HepG2 (cell line): ENCODE measurements at regions not wholly inside any gene's neighbourhood (a gene's known extent, or its start where the extent isn't known, plus 50 kb on each side); places are given as distances from the start of the nearest gene placed in this dataset.

Source experiments
- ATAC-seq: fragments of 200-7000 bp; cut with Tn5 transposase; 3 replicates; pipeline ENCODE4 v1.9.1; 2020; ENCODE audit warnings: mild to moderate bottlenecking, moderate library complexity
- BruUV-seq: library from RNA; stranded (reverse); fragments of 400-500 nt; replicated peaks from 2 replicates; lab custom pipeline; 2021; lab: Mats Ljungman, UMichigan
- CTCF ChIA-PET: fragments of 300-600 bp; formaldehyde crosslinking; extraction: SDS; loops from one replicate; lab custom pipeline; 2021; ENCODE audit warnings: low total read pairs, inconsistent platforms, low intra/inter-chr PET ratio; lab: Yijun Ruan, JAX
- POLR2A ChIA-PET: fragments of 350-600 bp; sonication (Branson Sonifier 250); formaldehyde crosslinking; loops from one replicate; lab custom pipeline; 2020; ENCODE audit warnings: antibody characterized with exemption, inconsistent platforms; lab: Yijun Ruan, JAX
- DNase-seq: peaks from one replicate; pipeline ENCODE4 v3.0.0-alpha.2; 2015; ENCODE audit warnings: low spot score
- FAIRE-seq: peaks from 3 replicates; lab custom pipeline; 2011; peaks lifted over from hg19 to GRCh38; lab: Jason Lieb, UNC
- H2AFZ ChIP-seq: one replicate; pipeline ENCODE4 v1.6.1; 2011; ENCODE audit warnings: low read length, inconsistent platforms
- H3K27ac ChIP-seq: fragments of 300-600 bp; 3 replicates; pipeline ENCODE4 v1.8.0; 2011; ENCODE audit warnings: mixed run types, mild to moderate bottlenecking, mixed read lengths, low read length, inconsistent platforms; ENCODE audit not compliant: insufficient read depth; ENCODE audit errors: extremely low read length
- H3K27me3 ChIP-seq, 2 experiments: fragments of 200-600 bp in 1 of 2; 2 replicates in 1 of 2; 3 replicates in 1 of 2; pipeline versions ENCODE4 v1.6.0 to v1.8.0; 2011; ENCODE audit warnings: low read length in 2 of 2, mild to moderate bottlenecking in 2 of 2, moderate library complexity in 2 of 2, inconsistent platforms in 1 of 2; ENCODE audit not compliant: insufficient read depth in 2 of 2, control insufficient read depth in 1 of 2
- H3K36me3 ChIP-seq, 2 experiments: fragments of 200-600 bp in 1 of 2; replicated peaks in 1 of 2; 2 replicates in 1 of 2; 3 replicates in 1 of 2; pipeline versions ENCODE4 v1.5.1 to v1.8.0; 2011; ENCODE audit warnings: low read length in 2 of 2, inconsistent platforms in 1 of 2; ENCODE audit not compliant: insufficient read depth in 2 of 2, control insufficient read depth in 1 of 2
- H3K4me1 ChIP-seq: 2 replicates; pipeline ENCODE4 v1.5.1; 2012; ENCODE audit warnings: low read length, inconsistent platforms; ENCODE audit not compliant: insufficient read depth
- H3K4me2 ChIP-seq: 2 replicates; pipeline ENCODE4 v1.6.0; 2011; ENCODE audit warnings: low read depth, low read length, inconsistent platforms
- H3K4me3 ChIP-seq, 3 experiments: fragments of 200-600 bp in 1 of 3; sonication (generic), shearing (Covaris generic) in 1 of 3; replicated peaks in 1 of 3; 2 replicates each; pipeline ENCODE4 v1.5.1; 2011 to 2016; ENCODE audit warnings: low read length in 3 of 3, inconsistent platforms in 2 of 3, low read depth in 2 of 3, mild to moderate bottlenecking in 2 of 3, control low read depth in 1 of 3, mixed read lengths in 1 of 3; ENCODE audit not compliant: insufficient read depth in 1 of 3
- H3K79me2 ChIP-seq: one replicate; pipeline ENCODE4 v1.6.1; 2011; ENCODE audit warnings: low read length, inconsistent platforms; ENCODE audit not compliant: insufficient read depth
- H3K9ac ChIP-seq: 2 replicates; pipeline ENCODE4 v1.6.0; 2011; ENCODE audit warnings: mild to moderate bottlenecking, low read depth, low read length, inconsistent platforms; ENCODE audit not compliant: insufficient read depth
- H3K9me3 ChIP-seq: 2 replicates; pipeline ENCODE4 v1.5.1; 2012; ENCODE audit warnings: mild to moderate bottlenecking, low read length
- H4K20me1 ChIP-seq: 2 replicates; pipeline ENCODE4 v1.6.0; 2011; ENCODE audit warnings: inconsistent platforms, mild to moderate bottlenecking, low read length, moderate library complexity; ENCODE audit not compliant: insufficient read depth
- GATAD1 ChIP-seq: IDR thresholded peaks from 2 replicates; pipeline ENCODE4 v1.6.1; 2016; ENCODE audit warnings: missing genetic modification reagents, missing compliant biosample characterization
- HNF4A ChIP-seq: sonication (generic); formaldehyde crosslinking; IDR thresholded peaks from 2 replicates; pipeline ENCODE4 v1.4.0; 2020; ENCODE audit warnings: missing genetic modification reagents
- MBNL3 ChIP-seq: fragments of 250-450 bp; sonication (Bioruptor Pico); conservative IDR thresholded peaks from 2 replicates; pipeline ENCODE4 v1.8.0; 2022; ENCODE audit warnings: mild to moderate bottlenecking, inconsistent platforms
- MEIS1 ChIP-seq: sonication (generic); formaldehyde crosslinking; IDR thresholded peaks from 2 replicates; pipeline ENCODE4 v1.9.0; 2021; ENCODE audit warnings: mild to moderate bottlenecking, missing genetic modification reagents, moderate library complexity, borderline replicate concordance
- RFX1 ChIP-seq: fragments of 450-650 bp; IDR thresholded peaks from 2 replicates; pipeline ENCODE4 v1.6.1; 2017
- RXRA ChIP-seq: sonication (generic); formaldehyde crosslinking; IDR thresholded peaks from 2 replicates; pipeline ENCODE4 v1.5.1; 2020; ENCODE audit warnings: missing genetic modification reagents
- SRY ChIP-seq: sonication (generic); formaldehyde crosslinking; IDR thresholded peaks from 2 replicates; pipeline ENCODE4 v1.8.0; 2022; ENCODE audit warnings: mild to moderate bottlenecking, missing genetic modification reagents
- TFAP4 ChIP-seq: sonication (generic); IDR thresholded peaks from 2 replicates; pipeline ENCODE4 v1.6.1; 2016; ENCODE audit warnings: low read depth, borderline replicate concordance
- ZFY ChIP-seq: sonication (generic); formaldehyde crosslinking; IDR thresholded peaks from 2 replicates; pipeline ENCODE4 v1.4.0; 2020; ENCODE audit warnings: missing genetic modification reagents
- ZNF225 ChIP-seq: sonication (generic); formaldehyde crosslinking; IDR thresholded peaks from 2 replicates; pipeline ENCODE4 v1.4.0; 2020; ENCODE audit warnings: mild to moderate bottlenecking, missing genetic modification reagents
- ZNF770 ChIP-seq: sonication (generic); formaldehyde crosslinking; IDR thresholded peaks from 2 replicates; pipeline ENCODE4 v1.5.0; 2020; ENCODE audit warnings: mild to moderate bottlenecking, missing genetic modification reagents
- ZNF784 ChIP-seq: sonication (generic); formaldehyde crosslinking; IDR thresholded peaks from 2 replicates; pipeline ENCODE4 v1.5.1; 2020; ENCODE audit warnings: missing genetic modification reagents, mild to moderate bottlenecking, borderline replicate concordance
- WGBS: methylation state at CpG from one replicate; pipeline ENCODE4 v1.1.6; 2017; ENCODE audit warnings: low lambda C conversion rate; 5-methylcytosine and 5-hydroxymethylcytosine counted together
- in situ Hi-C: cut with HindIII; loops from 2 replicates; pipeline ENCODE4 v1.10.0; 2017; ENCODE audit warnings: low pct_unique_long_range_greater_than_20kb; ENCODE audit not compliant: extremely low pct_ligation_motif_present
- intact Hi-C: fragments of 100-400 bp; cut with micrococcal nuclease; formaldehyde crosslinking; loops from one replicate; pipeline ENCODE4 v1.10.0; 2022; ENCODE audit not compliant: unreplicated experiment
- TF ChIP-seq, protein P1 (sequence below): sonication (generic); formaldehyde crosslinking; conservative IDR thresholded peaks from 2 replicates; pipeline ENCODE4 v1.8.0; 2022; ENCODE audit warnings: missing genetic modification reagents
- TF ChIP-seq, protein P2 (sequence below): IDR thresholded peaks from 2 replicates; pipeline ENCODE4 v1.6.1; 2016; ENCODE audit warnings: missing compliant biosample characterization, missing genetic modification reagents, borderline replicate concordance

DNA sequence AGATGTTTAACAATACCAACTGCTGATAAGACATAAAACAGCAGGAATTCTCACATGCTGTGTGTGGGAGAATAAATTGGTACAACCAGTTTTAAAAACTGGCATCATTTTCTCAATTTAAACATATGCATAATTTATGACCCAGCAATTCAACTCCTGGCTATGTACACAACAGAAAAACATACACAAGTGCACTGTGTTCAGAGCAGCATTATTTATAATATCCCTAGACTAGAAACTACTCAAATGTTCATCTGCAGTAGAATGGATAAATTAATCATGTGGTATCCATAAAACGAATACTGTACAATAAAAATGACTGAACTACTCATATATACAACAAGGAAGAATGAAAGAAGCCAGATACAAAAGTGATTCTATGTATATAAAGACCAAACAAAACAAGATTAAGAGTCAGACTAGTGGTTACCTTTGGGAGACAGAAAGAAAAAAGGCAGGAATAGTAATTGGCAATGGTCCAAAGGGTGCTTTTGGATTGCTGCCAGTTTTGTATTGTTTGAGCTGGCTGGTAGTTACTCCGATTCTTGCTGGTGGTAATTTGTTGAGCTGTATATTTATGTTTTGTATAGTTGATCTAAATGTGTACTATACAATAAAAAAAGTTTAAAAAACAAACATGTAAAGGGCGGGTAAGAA lies 306.0 kb downstream of the TFEC start (continued):
- no peak for TF ChIP-seq ZNF784 (CRISPR knock-in tag)
- TF ChIP-seq TFAP4: no peak
- TF ChIP-seq, protein P1, sequence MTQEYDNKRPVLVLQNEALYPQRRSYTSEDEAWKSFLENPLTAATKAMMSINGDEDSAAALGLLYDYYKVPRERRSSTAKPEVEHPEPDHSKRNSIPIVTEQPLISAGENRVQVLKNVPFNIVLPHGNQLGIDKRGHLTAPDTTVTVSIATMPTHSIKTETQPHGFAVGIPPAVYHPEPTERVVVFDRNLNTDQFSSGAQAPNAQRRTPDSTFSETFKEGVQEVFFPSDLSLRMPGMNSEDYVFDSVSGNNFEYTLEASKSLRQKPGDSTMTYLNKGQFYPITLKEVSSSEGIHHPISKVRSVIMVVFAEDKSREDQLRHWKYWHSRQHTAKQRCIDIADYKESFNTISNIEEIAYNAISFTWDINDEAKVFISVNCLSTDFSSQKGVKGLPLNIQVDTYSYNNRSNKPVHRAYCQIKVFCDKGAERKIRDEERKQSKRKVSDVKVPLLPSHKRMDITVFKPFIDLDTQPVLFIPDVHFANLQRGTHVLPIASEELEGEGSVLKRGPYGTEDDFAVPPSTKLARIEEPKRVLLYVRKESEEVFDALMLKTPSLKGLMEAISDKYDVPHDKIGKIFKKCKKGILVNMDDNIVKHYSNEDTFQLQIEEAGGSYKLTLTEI (CRISPR knock-in tag): no peak
- TF ChIP-seq, all 625 proteins: peak for 0

- Histone ChIP-seq H3K4me1 (no peaks in the 10 kb centered on the region), H3K36me3 (no peaks in the 10 kb centered on the region), H3K4me2 (no peak overlapping the region), H3K9me3 (no peaks in the 10 kb centered on the region), H3K27ac (no peak overlapping the region), H3K79me2 (no peaks in the 10 kb centered on the region), H3K9ac (no peak overlapping the region), H3K27me3 (no peaks in the 10 kb centered on the region), H2AFZ (no peak overlapping the region), H4K20me1 (no peaks in the 10 kb centered on the region), H3K4me3 (no peak overlapping the region)
- no TSS peak for BruUV-seq
- ATAC-seq (no peak), FAIRE-seq (no peak), DNase-seq (no peak)
- in situ Hi-C loops: loop anchor here (25.0 kb wide), 1 partner anchor 360 kb away; no protein-coding TSS in a partner anchor
- intact Hi-C loops: no loop called here
- WGBS: 0% methylated on average over 4 of the region's 4 CpGs
- CTCF ChIA-PET: no interaction called here
- POLR2A ChIA-PET: no interaction called here
- no peak for TF ChIP-seq ZNF225 (CRISPR knock-in tag)
- TF ChIP-seq MBNL3: no peak
- TF ChIP-seq, protein P2, sequence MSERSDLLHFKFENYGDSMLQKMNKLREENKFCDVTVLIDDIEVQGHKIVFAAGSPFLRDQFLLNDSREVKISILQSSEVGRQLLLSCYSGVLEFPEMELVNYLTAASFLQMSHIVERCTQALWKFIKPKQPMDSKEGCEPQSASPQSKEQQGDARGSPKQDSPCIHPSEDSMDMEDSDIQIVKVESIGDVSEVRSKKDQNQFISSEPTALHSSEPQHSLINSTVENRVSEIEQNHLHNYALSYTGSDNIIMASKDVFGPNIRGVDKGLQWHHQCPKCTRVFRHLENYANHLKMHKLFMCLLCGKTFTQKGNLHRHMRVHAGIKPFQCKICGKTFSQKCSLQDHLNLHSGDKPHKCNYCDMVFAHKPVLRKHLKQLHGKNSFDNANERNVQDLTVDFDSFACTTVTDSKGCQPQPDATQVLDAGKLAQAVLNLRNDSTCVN (CRISPR knock-in tag): no peak
- no peak for TF ChIP-seq HNF4A (CRISPR knock-in tag)
- no peak for TF ChIP-seq ZFY (CRISPR knock-in tag)
- no peak for TF ChIP-seq MEIS1
- no peak for TF ChIP-seq GATAD1 (CRISPR knock-in tag)
- TF ChIP-seq SRY (CRISPR knock-in tag): no peak
- TF ChIP-seq RFX1: no peak
- TF ChIP-seq ZNF770 (CRISPR knock-in tag): no peak
- no peak for TF ChIP-seq RXRA (CRISPR knock-in tag)
Measured at GRCh38 chr7:115722302-115722977, 308.1 kb downstream of the TFEC start.
